SH-SY5Y (cell line): ENCODE measurements at regions not wholly inside any gene's neighbourhood (a gene's known extent, or its start where the extent isn't known, plus 50 kb on each side); places are given as distances from the start of the nearest gene placed in this dataset.

Source experiments
- GATA2 ChIP-seq: IDR thresholded peaks from 2 replicates; pipeline ENCODE4 v1.6.1; 2011; ENCODE audit warnings: mild to moderate bottlenecking, low read depth, low read length
- GATA3 ChIP-seq: IDR thresholded peaks from 2 replicates; pipeline ENCODE4 v1.6.1; 2011; ENCODE audit warnings: low read depth, mild to moderate bottlenecking, low read length, moderate library complexity

- TF ChIP-seq GATA2 (no peak), GATA3 (no peak)
Observed at GRCh38 chr4:12286351-12286750, 857.7 kb upstream of the HS3ST1 start.
